Neuron (in vitro differentiated cells): ENCODE measurements at regions not wholly inside any gene's neighbourhood (a gene's known extent, or its start where the extent isn't known, plus 50 kb on each side); places are given as distances from the start of the nearest gene placed in this dataset.

ENCODE experiments used
- H2AFZ ChIP-seq: one replicate; pipeline ENCODE4 v1.6.1; 2013; ENCODE audit warnings: low read depth, mild to moderate bottlenecking, inconsistent platforms, low read length, moderate library complexity
- H3K27me3 ChIP-seq: one replicate; pipeline ENCODE4 v1.6.1; 2013; ENCODE audit warnings: low read length; ENCODE audit not compliant: insufficient read depth
- H3K36me3 ChIP-seq: one replicate; pipeline ENCODE4 v1.6.1; 2013; ENCODE audit warnings: low read length; ENCODE audit not compliant: insufficient read depth
- H3K4me1 ChIP-seq: one replicate; pipeline ENCODE4 v1.6.1; 2013; ENCODE audit warnings: low read length; ENCODE audit not compliant: insufficient read depth
- H3K4me3 ChIP-seq: 2 replicates; pipeline ENCODE4 v1.5.1; 2013; ENCODE audit warnings: mild to moderate bottlenecking, low read length, moderate library complexity
- H3K9me3 ChIP-seq: one replicate; pipeline ENCODE4 v1.6.1; 2013; ENCODE audit warnings: low read length

GRCh38 chr9:75390951-75391350 is 302.6 kb downstream of the OSTF1 start:
- Histone ChIP-seq H3K4me1 (no peaks in the 10 kb centered on the region), H3K36me3 (no peaks in the 10 kb centered on the region), H3K9me3 (no peaks in the 10 kb centered on the region), H2AFZ (no peak overlapping the region), H3K4me3 (no peak overlapping the region), H3K27me3 (no peaks in the 10 kb centered on the region)

- Histone ChIP-seq H3K4me3 (no peak overlapping the region), H3K36me3 (no peaks in the 10 kb centered on the region), H3K27me3 (no peaks in the 10 kb centered on the region), H2AFZ (no peak overlapping the region), H3K9me3 (no peaks in the 10 kb centered on the region), H3K4me1 (no peaks in the 10 kb centered on the region)
Measured at GRCh38 chr9:75391497-75391896, 303.2 kb downstream of the OSTF1 start.

GRCh38 chr9:75395336-75395735 is 307.0 kb downstream of the OSTF1 start:
- H3K4me1 ChIP-seq: no peaks in the 10 kb centered on the region
- no peak overlapping the region for H3K4me3 ChIP-seq
- H3K36me3 ChIP-seq: no peaks in the 10 kb centered on the region
- no peaks in the 10 kb centered on the region for H3K27me3 ChIP-seq
- no peaks in the 10 kb centered on the region for H3K9me3 ChIP-seq
- H2AFZ ChIP-seq: no peak overlapping the region

DNA sequence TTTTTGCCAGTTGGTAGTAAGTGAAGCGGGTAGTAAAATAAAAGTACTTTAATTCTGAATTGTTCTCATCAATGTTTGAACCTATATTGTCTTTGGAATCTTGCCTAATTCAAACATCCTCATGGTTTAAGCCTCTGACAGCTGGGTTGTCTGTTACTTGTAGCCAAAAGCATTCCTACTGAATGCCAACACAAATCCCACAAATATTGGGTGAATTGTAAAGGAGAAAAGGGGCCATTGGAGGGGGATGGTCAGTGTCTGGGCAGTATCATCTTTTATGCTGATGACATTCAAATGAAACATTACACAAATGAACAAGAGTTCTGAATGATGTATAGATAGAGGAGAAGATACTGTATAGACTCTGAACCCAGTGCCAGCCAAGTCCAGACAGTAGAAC is 309.5 kb downstream of the OSTF1 start:
- Histone ChIP-seq H3K4me3 (no peak overlapping the region), H3K36me3 (no peaks in the 10 kb centered on the region), H3K9me3 (no peaks in the 10 kb centered on the region), H3K27me3 (no peaks in the 10 kb centered on the region), H3K4me1 (no peaks in the 10 kb centered on the region), H2AFZ (no peak overlapping the region)

DNA sequence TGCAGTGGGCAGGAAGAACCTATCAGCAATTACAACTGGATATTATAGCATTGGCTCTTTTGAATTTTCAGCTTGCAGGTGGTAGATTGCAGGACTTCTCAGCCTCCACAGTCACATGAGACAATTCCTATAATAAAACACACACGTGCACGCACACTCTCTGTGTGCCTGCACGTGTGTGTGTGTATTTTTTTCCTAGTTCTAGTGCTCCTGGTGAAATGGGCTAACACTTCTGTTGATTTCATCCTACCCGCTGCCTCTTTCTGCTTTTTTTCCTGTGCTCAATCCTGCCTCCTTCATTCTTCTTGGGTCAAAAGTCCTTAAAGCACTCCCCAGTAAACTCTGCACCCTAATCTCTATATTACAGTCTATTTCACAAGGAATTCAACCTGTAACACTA is 320.1 kb downstream of the OSTF1 start:
- H3K27me3 ChIP-seq: no peaks in the 10 kb centered on the region
- H3K9me3 ChIP-seq: no peaks in the 10 kb centered on the region
- H3K4me3 ChIP-seq: no peak overlapping the region
- H3K36me3 ChIP-seq: no peaks in the 10 kb centered on the region
- no peaks in the 10 kb centered on the region for H3K4me1 ChIP-seq
- no peak overlapping the region for H2AFZ ChIP-seq

- H3K36me3 ChIP-seq: no peaks in the 10 kb centered on the region
- no peak overlapping the region for H3K4me3 ChIP-seq
- H3K27me3 ChIP-seq: no peaks in the 10 kb centered on the region
- H2AFZ ChIP-seq: no peak overlapping the region
- no peaks in the 10 kb centered on the region for H3K9me3 ChIP-seq
- no peaks in the 10 kb centered on the region for H3K4me1 ChIP-seq
Measured at GRCh38 chr9:75410405-75410804, 322.1 kb downstream of the OSTF1 start.

DNA sequence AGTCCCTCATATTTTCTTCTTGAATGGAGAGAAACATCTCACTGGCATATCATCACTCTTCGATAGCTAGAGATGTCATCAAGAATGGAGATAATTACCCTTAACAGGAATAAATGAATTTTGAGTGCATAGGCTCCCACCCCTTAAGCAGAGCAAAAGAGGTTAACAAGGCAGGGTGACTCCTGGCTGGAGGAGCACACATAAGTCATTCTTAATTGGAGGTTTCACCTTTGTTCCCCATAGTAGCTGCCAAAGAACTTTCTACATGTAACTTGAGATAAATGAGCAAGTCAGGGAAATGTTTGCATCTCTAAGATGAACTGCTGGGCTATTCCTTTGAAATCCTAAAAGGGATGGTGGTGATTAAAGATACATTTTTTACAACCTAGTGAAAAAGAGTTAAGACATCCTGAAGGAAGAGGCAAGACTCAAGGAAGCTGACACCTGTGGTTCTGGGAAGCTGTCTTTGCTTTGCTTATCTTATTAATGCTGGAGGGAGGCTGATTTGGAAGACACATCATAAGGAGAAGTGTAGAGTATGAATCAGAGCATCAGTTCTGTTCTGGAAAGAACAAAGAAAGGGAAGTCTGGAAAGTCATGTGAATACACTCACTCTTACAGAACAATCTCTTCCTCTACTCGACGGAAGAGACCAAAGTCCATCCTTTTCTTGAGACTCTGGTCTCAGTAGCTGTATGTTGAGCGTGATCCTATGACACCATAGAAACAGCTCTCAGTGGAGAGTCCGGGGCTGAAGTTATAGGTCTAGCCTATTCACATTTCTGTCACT is 326.3 kb downstream of the OSTF1 start:
- Histone ChIP-seq H3K4me1 (no peaks in the 10 kb centered on the region), H3K9me3 (no peaks in the 10 kb centered on the region), H2AFZ (no peak overlapping the region), H3K36me3 (no peaks in the 10 kb centered on the region), H3K4me3 (no peak overlapping the region), H3K27me3 (no peaks in the 10 kb centered on the region)

GRCh38 chr9:75417471-75417870 is 329.2 kb downstream of the OSTF1 start:
- Histone ChIP-seq H3K36me3 (no peaks in the 10 kb centered on the region), H3K4me1 (no peaks in the 10 kb centered on the region), H3K4me3 (no peak overlapping the region), H2AFZ (no peak overlapping the region), H3K27me3 (no peaks in the 10 kb centered on the region), H3K9me3 (no peaks in the 10 kb centered on the region)

DNA sequence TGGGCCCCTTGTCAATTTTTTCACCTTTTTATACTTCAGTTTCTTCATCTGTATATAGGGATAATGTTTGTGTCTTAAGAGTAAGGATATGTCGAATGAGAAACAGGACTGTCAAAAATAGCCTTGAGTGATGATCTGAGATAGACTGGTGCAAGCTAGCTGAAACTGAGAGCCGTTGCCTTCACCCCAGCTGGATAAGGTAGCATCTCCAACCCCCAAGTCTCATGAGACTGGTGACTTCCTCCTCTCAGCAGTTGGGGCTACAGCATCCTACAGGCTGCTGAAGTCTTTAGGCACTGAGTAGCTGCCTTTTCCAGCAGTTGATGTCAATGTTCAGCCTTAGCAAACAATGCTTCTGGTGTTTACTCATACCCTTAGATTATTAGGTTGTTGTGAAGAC is 330.2 kb downstream of the OSTF1 start:
- Histone ChIP-seq H2AFZ (no peak overlapping the region), H3K27me3 (no peaks in the 10 kb centered on the region), H3K4me1 (no peaks in the 10 kb centered on the region), H3K36me3 (no peaks in the 10 kb centered on the region), H3K4me3 (no peak overlapping the region), H3K9me3 (no peaks in the 10 kb centered on the region)

GRCh38 chr9:75422944-75423522 is 334.7 kb downstream of the OSTF1 start:
- no peak overlapping the region for H3K4me3 ChIP-seq
- H3K27me3 ChIP-seq: no peaks in the 10 kb centered on the region
- H3K36me3 ChIP-seq: no peaks in the 10 kb centered on the region
- no peak overlapping the region for H2AFZ ChIP-seq
- H3K4me1 ChIP-seq: no peaks in the 10 kb centered on the region
- H3K9me3 ChIP-seq: no peaks in the 10 kb centered on the region

DNA sequence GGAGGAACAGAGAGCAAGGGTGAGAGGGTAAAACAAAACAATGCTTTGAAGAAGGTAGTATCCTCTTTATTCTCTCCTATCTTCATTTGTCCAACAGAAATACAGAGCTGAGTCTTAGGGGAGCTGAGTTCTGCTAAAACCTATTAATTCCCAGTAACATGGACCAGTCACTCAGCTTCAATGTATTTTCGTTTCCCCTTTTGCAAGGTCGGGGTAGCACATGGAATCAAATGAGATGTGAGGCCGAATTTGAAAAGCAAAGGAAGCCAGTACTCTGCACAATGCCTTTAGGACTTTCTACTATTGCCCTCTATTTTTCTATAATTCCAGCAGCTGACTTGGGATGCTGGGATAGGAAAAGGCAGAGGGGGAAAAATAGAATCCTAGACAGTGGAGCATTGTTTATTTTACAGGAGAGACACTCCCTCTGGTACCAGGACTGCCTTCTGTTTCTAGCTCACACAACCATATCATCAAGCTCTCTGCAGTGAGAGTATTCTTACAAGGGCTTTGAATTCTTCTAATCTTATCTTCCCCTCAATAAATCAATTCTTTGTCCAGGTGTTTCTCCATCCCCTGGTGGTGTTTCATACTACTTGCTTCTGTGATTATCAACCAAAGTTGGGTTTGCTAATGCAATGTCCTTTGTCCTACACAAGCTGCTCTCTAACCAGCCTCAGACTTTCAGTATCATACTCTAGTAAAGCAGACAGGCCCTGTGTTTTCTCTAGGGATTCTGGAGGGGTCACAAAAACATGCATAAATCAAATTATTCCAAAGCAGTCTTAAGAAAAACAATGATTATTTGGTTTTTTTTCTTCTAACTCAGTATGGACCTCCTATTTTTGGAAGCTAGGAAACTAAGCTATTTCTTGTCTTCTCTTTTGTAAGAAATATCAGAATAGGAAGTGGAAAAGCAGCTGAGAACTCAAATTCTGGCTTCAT is 341.5 kb downstream of the OSTF1 start:
- H3K27me3 ChIP-seq: no peaks in the 10 kb centered on the region
- H3K36me3 ChIP-seq: no peaks in the 10 kb centered on the region
- H3K4me3 ChIP-seq: no peak overlapping the region
- H2AFZ ChIP-seq: no peak overlapping the region
- H3K9me3 ChIP-seq: no peaks in the 10 kb centered on the region
- H3K4me1 ChIP-seq: no peaks in the 10 kb centered on the region

DNA sequence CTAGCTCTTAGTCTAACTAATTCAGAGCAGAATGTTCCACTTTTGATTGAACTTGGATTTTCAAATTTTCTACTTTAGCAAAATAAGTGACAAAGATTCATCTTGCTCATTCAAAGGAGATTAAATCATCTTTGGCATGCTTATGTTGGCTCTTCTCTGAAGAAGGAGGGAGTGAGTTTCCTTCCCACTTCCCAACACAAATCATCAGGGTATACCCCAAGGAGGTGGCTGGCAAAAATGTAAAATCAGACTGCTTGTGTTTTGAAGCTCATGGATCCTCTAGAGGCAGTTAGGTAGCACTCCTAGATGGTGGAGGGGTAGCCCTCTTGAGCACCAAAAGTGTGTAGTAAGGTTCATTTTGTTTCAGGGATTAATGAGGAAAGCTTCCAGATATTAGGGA is 343.1 kb downstream of the OSTF1 start:
- Histone ChIP-seq H2AFZ (no peak overlapping the region), H3K9me3 (no peaks in the 10 kb centered on the region), H3K36me3 (no peaks in the 10 kb centered on the region), H3K4me3 (no peak overlapping the region), H3K27me3 (no peaks in the 10 kb centered on the region), H3K4me1 (no peaks in the 10 kb centered on the region)

GRCh38 chr9:75432386-75432785 is 344.1 kb downstream of the OSTF1 start:
- H3K36me3 ChIP-seq: no peaks in the 10 kb centered on the region
- H3K4me3 ChIP-seq: no peak overlapping the region
- H3K4me1 ChIP-seq: no peaks in the 10 kb centered on the region
- H3K9me3 ChIP-seq: no peaks in the 10 kb centered on the region
- no peaks in the 10 kb centered on the region for H3K27me3 ChIP-seq
- no peak overlapping the region for H2AFZ ChIP-seq
